GM12878 (cell line): ENCODE measurements at regions not wholly inside any gene's neighbourhood (a gene's known extent, or its start where the extent isn't known, plus 50 kb on each side); places are given as distances from the start of the nearest gene placed in this dataset.

ENCODE experiments used
- ATAC-seq: fragments of 200-7000 bp; cut with Tn5 transposase; 3 replicates; pipeline ENCODE4 v1.9.1; 2020; ENCODE audit warnings: mild to moderate bottlenecking, moderate library complexity
- BruUV-seq: library from RNA; stranded (reverse); fragments of 400-500 nt; replicated peaks from 2 replicates; lab custom pipeline; 2021; lab: Mats Ljungman, UMichigan
- CTCF ChIA-PET: fragments of 300-600 bp; sonication (Branson Sonifier 250); formaldehyde crosslinking; extraction: SDS; loops from one replicate; lab custom pipeline; 2021; ENCODE audit warnings: inconsistent platforms; lab: Yijun Ruan, JAX
- POLR2A ChIA-PET: fragments of 350-600 bp; formaldehyde crosslinking; extraction: SDS; loops from one replicate; lab custom pipeline; 2021; ENCODE audit warnings: inconsistent platforms; lab: Charles Lee
- RAD21 ChIA-PET: fragments of 300-600 bp; sonication (Branson Sonifier 250); formaldehyde crosslinking; loops from one replicate; lab custom pipeline; 2023; ENCODE audit warnings: antibody characterized with exemption; ENCODE audit not compliant: unreplicated experiment; lab: Charles Lee
- SMC1A ChIA-PET: fragments of 300-600 bp; sonication (Branson Sonifier 250); formaldehyde crosslinking; loops from one replicate; lab custom pipeline; 2023; ENCODE audit not compliant: unreplicated experiment, uncharacterized antibody; lab: Charles Lee
- DNase-seq: peaks from one replicate; pipeline ENCODE4 v3.0.0-alpha.2; 2011; ENCODE audit warnings: low read depth, low spot score
- FAIRE-seq: peaks from 3 replicates; lab custom pipeline; 2011; peaks lifted over from hg19 to GRCh38; lab: Jason Lieb, UNC
- H2AFZ ChIP-seq: 2 replicates; pipeline ENCODE4 v1.6.0; 2011; ENCODE audit warnings: low read depth, low read length, control low read depth; ENCODE audit not compliant: control insufficient read depth
- H3K27ac ChIP-seq: 2 replicates; pipeline ENCODE4 v1.5.1; 2011; ENCODE audit warnings: control low read depth; ENCODE audit not compliant: control insufficient read depth, insufficient read depth
- H3K27me3 ChIP-seq, 2 experiments: replicated peaks in 1 of 2; 2 replicates each; pipeline versions ENCODE4 v1.6.0 to v1.6.1; 2011; ENCODE audit warnings: low read length in 1 of 2; ENCODE audit not compliant: control insufficient read depth in 2 of 2, insufficient read depth in 2 of 2
- H3K36me3 ChIP-seq, 2 experiments: 2 replicates each; pipeline ENCODE4 v1.5.1; 2011; ENCODE audit warnings: low read length in 1 of 2; ENCODE audit not compliant: control insufficient read depth in 2 of 2, insufficient read depth in 2 of 2
- H3K4me1 ChIP-seq: 2 replicates; pipeline ENCODE4 v1.6.1; 2011; ENCODE audit warnings: mild to moderate bottlenecking, low read length, moderate library complexity, mixed read lengths; ENCODE audit not compliant: control insufficient read depth, insufficient read depth
- H3K4me2 ChIP-seq: 2 replicates; pipeline ENCODE4 v1.6.0; 2011; ENCODE audit warnings: control low read depth; ENCODE audit not compliant: control insufficient read depth, insufficient read depth
- H3K4me3 ChIP-seq: fragments of 200-600 bp; sonication (generic); 2 replicates; pipeline ENCODE4 v1.5.1; 2016
- H3K79me2 ChIP-seq: 2 replicates; pipeline ENCODE4 v1.6.0; 2011; ENCODE audit warnings: low read length; ENCODE audit not compliant: control insufficient read depth, insufficient read depth
- H3K9ac ChIP-seq: 2 replicates; pipeline ENCODE4 v1.8.0; 2011; ENCODE audit warnings: low read length, control low read depth, mixed read lengths; ENCODE audit not compliant: control insufficient read depth, insufficient read depth
- H3K9me3 ChIP-seq: replicated peaks from 3 replicates; pipeline ENCODE4 v1.5.1; 2011; ENCODE audit warnings: mild to moderate bottlenecking, low read length; ENCODE audit not compliant: control insufficient read depth, insufficient read depth
- H4K20me1 ChIP-seq: 2 replicates; pipeline ENCODE4 v1.6.0; 2011; ENCODE audit not compliant: control insufficient read depth, insufficient read depth
- BCL11A ChIP-seq: IDR thresholded peaks from 2 replicates; pipeline ENCODE4 v1.6.1; 2011; ENCODE audit warnings: low read depth, low read length
- CEBPB ChIP-seq, 2 experiments: fragments of 150-350 bp in 1 of 2; IDR thresholded peaks; 2 replicates each; pipeline ENCODE4 v1.6.1; 2012 to 2014; ENCODE audit warnings: low read depth in 2 of 2, low read length in 2 of 2, borderline replicate concordance in 1 of 2, inconsistent platforms in 1 of 2
- CHD2 ChIP-seq: IDR thresholded peaks from 2 replicates; pipeline ENCODE4 v1.6.1; 2011; ENCODE audit warnings: low read depth, low read length, improper control_type of control experiment, borderline replicate concordance
- CREB1 ChIP-seq: IDR thresholded peaks from 2 replicates; pipeline ENCODE4 v1.6.1; 2012; ENCODE audit warnings: low read depth, mild to moderate bottlenecking, inconsistent platforms
- CREM ChIP-seq: IDR thresholded peaks from 2 replicates; pipeline ENCODE4 v1.6.1; 2014; ENCODE audit warnings: antibody characterized with exemption, low read depth
- EZH2 ChIP-seq: IDR thresholded peaks from 2 replicates; pipeline ENCODE4 v1.6.1; 2012; ENCODE audit warnings: low read depth, mild to moderate bottlenecking, control low read depth, inconsistent platforms, low read length, borderline replicate concordance; ENCODE audit not compliant: control insufficient read depth
- KAT2A ChIP-seq: conservative IDR thresholded peaks from 2 replicates; pipeline ENCODE4 v1.6.1; 2011; ENCODE audit warnings: low read depth, low read length; ENCODE audit not compliant: control insufficient read depth
- NR2F1 ChIP-seq: fragments of 450-650 bp; conservative IDR thresholded peaks from 2 replicates; pipeline ENCODE4 v1.6.1; 2017; ENCODE audit warnings: mild to moderate bottlenecking
- PAX8 ChIP-seq: fragments of 450-650 bp; IDR thresholded peaks from 2 replicates; pipeline ENCODE4 v1.6.1; 2017; ENCODE audit warnings: mild to moderate bottlenecking, moderate library complexity
- SMARCA5 ChIP-seq: fragments of 450-650 bp; IDR thresholded peaks from 2 replicates; pipeline ENCODE4 v1.6.1; 2017; ENCODE audit warnings: mild to moderate bottlenecking
- SRF ChIP-seq, 2 experiments: IDR thresholded peaks; 2 replicates each; pipeline ENCODE4 v1.6.1; 2011; ENCODE audit warnings: low read depth in 2 of 2, low read length in 2 of 2, mild to moderate bottlenecking in 1 of 2, moderate library complexity in 1 of 2
- ZNF592 ChIP-seq: fragments of 450-650 bp; IDR thresholded peaks from 2 replicates; pipeline ENCODE4 v1.6.1; 2017; ENCODE audit warnings: mild to moderate bottlenecking, moderate library complexity
- WGBS: methylation state at CpG from one replicate; pipeline ENCODE4 v1.1.6; 2016; ENCODE audit warnings: low lambda C conversion rate; ENCODE audit not compliant: insufficient replicate concordance, insufficient coverage; ENCODE audit errors: missing lambda C conversion rate; 5-methylcytosine and 5-hydroxymethylcytosine counted together
- in situ Hi-C: fragments of 300-500 bp; cut with MboI; formaldehyde crosslinking; loops from 9 replicates; pipeline ENCODE4 v1.14.3; 2018; ENCODE audit warnings: mixed read lengths
- intact Hi-C: fragments of 100-400 bp; cut with micrococcal nuclease; formaldehyde crosslinking; loops from one replicate; pipeline ENCODE4 v1.14.2; 2022; ENCODE audit not compliant: unreplicated experiment
- TF ChIP-seq, protein P1 (sequence below): fragments of 450-650 bp; IDR thresholded peaks from 2 replicates; pipeline ENCODE4 v1.6.1; 2017; ENCODE audit warnings: borderline replicate concordance

DNA sequence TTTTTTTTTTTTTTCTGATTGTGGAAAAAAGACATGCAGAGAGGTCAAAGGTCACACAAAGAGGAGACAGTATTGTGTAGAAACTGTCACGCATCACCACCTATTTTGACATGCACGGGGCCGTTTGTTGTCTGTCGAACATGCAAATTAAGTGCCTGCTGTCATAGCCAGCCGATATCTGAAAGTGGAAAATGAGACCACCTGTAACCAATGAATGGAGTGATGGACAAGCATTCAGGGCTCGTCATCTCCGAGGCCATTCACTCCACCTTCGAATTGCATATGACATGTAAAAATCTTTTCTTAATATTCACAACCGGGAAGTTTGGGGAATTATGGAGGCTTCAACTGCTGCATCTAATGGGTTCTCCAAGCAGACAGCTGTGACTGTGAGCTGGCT is 512.2 kb upstream of the ADAMTS16 start:
- Histone ChIP-seq H2AFZ (no peak overlapping the region), H3K27ac (no peak overlapping the region), H3K4me2 (no peak overlapping the region), H3K79me2 (no peaks in the 10 kb centered on the region), H3K9me3 (no peaks in the 10 kb centered on the region; the same call in 2 of the 3 replicates), H3K4me3 (no peak overlapping the region), H3K9ac (no peak overlapping the region), H4K20me1 (no peaks in the 10 kb centered on the region), H3K36me3 (no peaks in the 10 kb centered on the region), H3K27me3 (no peaks in the 10 kb centered on the region), H3K4me1 (no peaks in the 10 kb centered on the region)
- WGBS: 13% methylated on average over 9 of the region's 9 CpGs
- no TSS peak for BruUV-seq
- in situ Hi-C loops: no loop called here
- POLR2A ChIA-PET: no interaction called here
- FAIRE-seq (no peak), ATAC-seq (no peak), DNase-seq (no peak)
- SMC1A ChIA-PET: no interaction called here
- RAD21 ChIA-PET: no interaction called here
- TF ChIP-seq NR2F1: 0 out of 2 replicates have a peak, but pooled peaks have one; percentile 13
- TF ChIP-seq SMARCA5: no peak
- TF ChIP-seq PAX8: no peak
- intact Hi-C loops: no loop called here
- CTCF ChIA-PET: no interaction called here

GRCh38 chr5:4628645-4629385 is 511.3 kb upstream of the ADAMTS16 start:
- ChIA-PET POLR2A (no interaction called here), RAD21 (no interaction called here), SMC1A (no interaction called here), CTCF (no interaction called here)
- in situ Hi-C loops (no loop called here), intact Hi-C loops (no loop called here)
- ATAC-seq: no peak
- no peaks in the 10 kb centered on the region for H3K27me3 ChIP-seq
- no peaks in the 10 kb centered on the region for H4K20me1 ChIP-seq
- no peak overlapping the region for H3K4me2 ChIP-seq
- no peaks in the 10 kb centered on the region for H3K36me3 ChIP-seq
- no peak overlapping the region for H3K27ac ChIP-seq
- H3K4me3 ChIP-seq: no peak overlapping the region
- WGBS: 37% methylated on average over 14 of the region's 14 CpGs
- BruUV-seq: no TSS peak
- no peak overlapping the region for H3K9ac ChIP-seq
- no peaks in the 10 kb centered on the region for H3K79me2 ChIP-seq
- no peaks in the 10 kb centered on the region for H3K4me1 ChIP-seq
- FAIRE-seq: no peak
- H2AFZ ChIP-seq: no peak overlapping the region
- no peaks in the 10 kb centered on the region; the same call in 2 of the 3 replicates for H3K9me3 ChIP-seq
- DNase-seq: no peak
- TF ChIP-seq CREB1 (no peak), CREM (no peak), PAX8 (no peak), KAT2A (no peak), BCL11A (no peak), CHD2 (no peak), CEBPB (IDR thresholded peaks at IDR 0.05; ENCODE audit: borderline replicate concordance in 1 of 2, low read depth in 2 of 2, low read length in 2 of 2) (no peak), EZH2 (no peak), ZNF592 (no peak), SRF (IDR thresholded peaks at IDR 0.05; ENCODE audit: low read depth in 2 of 2, low read length in 2 of 2) (no peak)
- TF ChIP-seq, protein P1, sequence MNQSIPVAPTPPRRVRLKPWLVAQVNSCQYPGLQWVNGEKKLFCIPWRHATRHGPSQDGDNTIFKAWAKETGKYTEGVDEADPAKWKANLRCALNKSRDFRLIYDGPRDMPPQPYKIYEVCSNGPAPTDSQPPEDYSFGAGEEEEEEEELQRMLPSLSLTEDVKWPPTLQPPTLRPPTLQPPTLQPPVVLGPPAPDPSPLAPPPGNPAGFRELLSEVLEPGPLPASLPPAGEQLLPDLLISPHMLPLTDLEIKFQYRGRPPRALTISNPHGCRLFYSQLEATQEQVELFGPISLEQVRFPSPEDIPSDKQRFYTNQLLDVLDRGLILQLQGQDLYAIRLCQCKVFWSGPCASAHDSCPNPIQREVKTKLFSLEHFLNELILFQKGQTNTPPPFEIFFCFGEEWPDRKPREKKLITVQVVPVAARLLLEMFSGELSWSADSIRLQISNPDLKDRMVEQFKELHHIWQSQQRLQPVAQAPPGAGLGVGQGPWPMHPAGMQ: no peak
